ENCODE measurements at regions not wholly inside any gene's neighbourhood (a gene's known extent, or its start where the extent isn't known, plus 50 kb on each side); places are given as distances from the start of the nearest gene placed in this dataset.
A peak's percentile ranks its signal among the peaks of the same experiment; 100 is the strongest.

DNA sequence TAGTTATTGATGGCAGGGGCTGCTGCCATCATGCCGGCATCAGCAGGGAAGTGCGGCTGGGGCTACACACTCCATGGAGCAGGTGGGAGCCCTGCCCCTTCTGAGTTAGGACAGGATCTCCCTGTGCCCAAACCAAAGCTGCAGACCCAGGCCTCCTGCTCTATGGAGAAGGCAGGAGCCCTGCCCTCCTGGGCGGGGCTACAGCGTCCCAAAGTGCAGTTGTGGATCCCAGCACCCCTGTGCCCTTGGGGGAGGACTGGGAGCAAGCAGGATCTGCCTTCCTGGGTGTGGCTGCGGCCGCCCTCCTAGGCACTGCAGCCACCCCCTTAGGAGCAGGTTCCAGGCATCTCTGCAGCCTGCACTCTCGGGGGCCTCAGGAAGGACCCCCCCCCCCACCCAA lies 1392.4 kb upstream of the SLC39A10 start:
- H3K9me3 ChIP-seq (ENCODE audit: low read depth, low read length) = peaks cover 1% of the 10 kb centered on the region
- no peaks in the 10 kb centered on the region for H3K27me3 ChIP-seq (ENCODE audit: insufficient read depth, low read length)
- DNase-seq (ENCODE audit: insufficient read length, low spot score, missing footprints) = peak; percentile 11
- H3K79me2 ChIP-seq (ENCODE audit: insufficient read depth, low read length) = no peaks in the 10 kb centered on the region
- no peak for TF ChIP-seq CTCF (IDR thresholded peaks at IDR 0.05; ENCODE audit: extremely low read depth, low read depth, low read length)
- no peaks in the 10 kb centered on the region for H3K4me1 ChIP-seq (ENCODE audit: insufficient read depth, low read length)
- H2AFZ ChIP-seq (ENCODE audit: low read length) = no peak overlapping the region
- no peak overlapping the region for H3K4me2 ChIP-seq (ENCODE audit: insufficient read depth, low read length)
- H4K20me1 ChIP-seq (ENCODE audit: insufficient read depth, low read length) = no peaks in the 10 kb centered on the region
- no peak overlapping the region for H3K4me3 ChIP-seq (ENCODE audit: insufficient read depth, low read length)
- H3K27ac ChIP-seq (ENCODE audit: low read depth, low read length) = no peak overlapping the region
- no peaks in the 10 kb centered on the region for H3K36me3 ChIP-seq (ENCODE audit: insufficient read depth, low read length)

DNA sequence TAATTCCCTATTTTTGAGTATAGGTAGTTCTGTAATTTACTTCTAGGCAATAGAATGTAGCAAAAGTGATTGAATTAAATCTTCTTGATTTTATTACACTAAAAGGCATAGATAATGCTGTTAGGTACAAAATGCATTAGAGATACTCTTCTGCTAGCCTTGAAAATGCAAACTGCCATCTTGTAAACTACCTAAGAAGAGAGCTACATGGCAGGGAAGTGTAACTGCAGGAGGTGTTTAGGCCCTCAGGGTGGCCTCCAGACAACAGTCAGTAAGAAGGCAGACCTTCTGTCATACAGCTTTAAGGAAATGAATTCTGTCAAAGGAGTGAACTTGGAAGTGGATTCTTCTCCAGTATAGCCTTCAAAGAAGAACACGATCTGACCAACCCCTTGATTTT lies 1396.8 kb upstream of the SLC39A10 start:
- Histone ChIP-seq H3K4me3 (ENCODE audit: insufficient read depth, low read length) (no peak overlapping the region), H3K79me2 (ENCODE audit: insufficient read depth, low read length) (no peaks in the 10 kb centered on the region), H2AFZ (ENCODE audit: low read length) (no peak overlapping the region), H3K9me3 (ENCODE audit: low read depth, low read length) (peaks cover 1% of the 10 kb centered on the region), H3K4me2 (ENCODE audit: insufficient read depth, low read length) (no peak overlapping the region), H3K27me3 (ENCODE audit: insufficient read depth, low read length) (no peaks in the 10 kb centered on the region), H3K27ac (ENCODE audit: low read depth, low read length) (no peak overlapping the region), H3K4me1 (ENCODE audit: insufficient read depth, low read length) (no peaks in the 10 kb centered on the region), H4K20me1 (ENCODE audit: insufficient read depth, low read length) (no peaks in the 10 kb centered on the region), H3K36me3 (ENCODE audit: insufficient read depth, low read length) (no peaks in the 10 kb centered on the region)
- DNase-seq (ENCODE audit: insufficient read length, low spot score, missing footprints) = no peak
- TF ChIP-seq CTCF (IDR thresholded peaks at IDR 0.05; ENCODE audit: extremely low read depth, low read depth, low read length) = no peak

DNA sequence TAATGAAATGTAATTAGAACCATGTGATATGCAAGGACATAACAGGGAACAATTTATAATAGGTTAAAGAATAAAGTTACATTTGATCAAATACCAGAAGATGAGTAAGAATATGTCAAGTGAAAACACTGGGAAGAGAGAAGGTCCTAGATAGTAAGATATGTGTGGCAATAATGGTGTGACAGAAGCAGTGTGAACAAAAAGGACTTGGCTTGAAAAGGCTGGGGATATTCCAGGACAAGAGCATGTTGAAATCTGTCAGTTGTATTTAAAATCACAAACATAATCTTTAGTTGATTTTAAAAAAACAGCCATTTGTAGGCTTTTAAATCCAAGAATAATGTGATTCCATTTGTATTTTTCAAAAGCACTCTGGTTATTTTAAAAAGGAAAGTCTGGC lies 1399.9 kb upstream of the SLC39A10 start:
- no peak for TF ChIP-seq CTCF (IDR thresholded peaks at IDR 0.05; ENCODE audit: extremely low read depth, low read depth, low read length)
- no peak overlapping the region for H2AFZ ChIP-seq (ENCODE audit: low read length)

DNA sequence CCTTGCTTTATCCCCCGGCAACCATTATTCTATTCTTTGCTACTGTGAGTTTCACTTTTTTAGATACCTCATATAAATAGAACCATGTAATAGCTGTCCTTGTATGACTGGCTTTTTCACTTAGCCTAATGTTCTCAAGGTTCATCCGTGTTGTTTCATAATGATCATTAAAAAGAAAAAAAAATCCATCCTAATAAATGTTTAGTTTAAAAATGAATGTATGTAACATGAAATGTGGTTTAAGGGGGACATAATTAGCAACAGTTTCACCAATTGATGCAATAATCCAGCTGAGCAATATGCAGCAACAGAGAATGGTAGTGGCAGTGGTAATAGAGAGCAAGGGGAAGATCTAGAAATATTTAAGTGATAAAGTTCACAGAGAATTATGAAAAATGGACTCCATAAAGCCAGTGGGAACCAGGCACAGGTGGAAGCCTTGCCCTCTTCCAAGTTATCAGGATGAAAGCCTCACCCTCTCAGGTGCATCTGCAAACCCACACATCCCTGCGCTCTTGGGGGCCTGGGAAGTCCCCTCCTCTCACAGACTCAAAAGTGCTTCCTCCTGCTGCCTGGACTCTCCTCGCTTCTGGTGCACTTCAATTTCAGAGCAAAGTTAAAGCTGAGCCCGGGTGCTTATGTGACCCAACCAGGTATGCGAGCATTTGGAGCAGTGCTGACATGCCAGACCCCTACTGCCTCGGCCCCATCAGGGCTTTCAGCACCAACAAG lies 1403.3 kb upstream of the SLC39A10 start:
- Histone ChIP-seq H3K27ac (ENCODE audit: low read depth, low read length) (no peak overlapping the region), H3K36me3 (ENCODE audit: insufficient read depth, low read length) (no peaks in the 10 kb centered on the region), H3K4me1 (ENCODE audit: insufficient read depth, low read length) (no peaks in the 10 kb centered on the region), H3K4me2 (ENCODE audit: insufficient read depth, low read length) (no peak overlapping the region), H3K27me3 (ENCODE audit: insufficient read depth, low read length) (no peaks in the 10 kb centered on the region), H4K20me1 (ENCODE audit: insufficient read depth, low read length) (no peaks in the 10 kb centered on the region), H3K79me2 (ENCODE audit: insufficient read depth, low read length) (no peaks in the 10 kb centered on the region), H3K9me3 (ENCODE audit: low read depth, low read length) (no peaks in the 10 kb centered on the region), H3K4me3 (ENCODE audit: insufficient read depth, low read length) (no peak overlapping the region), H2AFZ (ENCODE audit: low read length) (no peak overlapping the region)
- no peak for TF ChIP-seq CTCF (IDR thresholded peaks at IDR 0.05; ENCODE audit: extremely low read depth, low read depth, low read length)
- DNase-seq (ENCODE audit: insufficient read length, low spot score, missing footprints) = no peak

More for the DNA sequence above, 1399.9 kb upstream of the SLC39A10 start:
- H3K27me3 ChIP-seq (ENCODE audit: insufficient read depth, low read length) = no peaks in the 10 kb centered on the region
- no peak overlapping the region for H3K4me2 ChIP-seq (ENCODE audit: insufficient read depth, low read length)
- DNase-seq (ENCODE audit: insufficient read length, low spot score, missing footprints) = no peak
- H3K9me3 ChIP-seq (ENCODE audit: low read depth, low read length) = no peaks in the 10 kb centered on the region
- no peaks in the 10 kb centered on the region for H3K4me1 ChIP-seq (ENCODE audit: insufficient read depth, low read length)
- no peak overlapping the region for H3K27ac ChIP-seq (ENCODE audit: low read depth, low read length)
- H3K79me2 ChIP-seq (ENCODE audit: insufficient read depth, low read length) = no peaks in the 10 kb centered on the region
- no peaks in the 10 kb centered on the region for H3K36me3 ChIP-seq (ENCODE audit: insufficient read depth, low read length)
- H4K20me1 ChIP-seq (ENCODE audit: insufficient read depth, low read length) = no peaks in the 10 kb centered on the region
- no peak overlapping the region for H3K4me3 ChIP-seq (ENCODE audit: insufficient read depth, low read length)

All from osteoblast (primary cell).